ENCODE measurements at regions not wholly inside any gene's neighbourhood (a gene's known extent, or its start where the extent isn't known, plus 50 kb on each side); places are given as distances from the start of the nearest gene placed in this dataset.

DNA sequence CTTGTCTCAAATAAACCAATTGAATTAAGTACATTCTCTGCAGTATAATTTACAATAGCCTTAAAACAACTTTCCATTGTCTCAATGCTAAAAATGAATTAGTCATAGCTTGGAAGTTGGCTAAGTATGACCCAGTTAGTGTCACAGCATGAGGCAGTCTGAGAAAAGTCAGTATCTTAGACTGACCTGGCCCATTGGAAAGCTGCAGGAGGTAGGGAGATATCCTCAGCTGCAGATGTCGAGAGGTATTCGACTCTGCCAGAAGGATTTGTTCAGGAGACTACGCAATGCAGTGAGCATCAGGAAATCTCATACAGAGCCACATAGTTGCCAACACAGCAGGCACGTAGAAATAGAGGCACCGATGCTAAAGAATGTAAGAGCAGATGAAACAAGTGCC lies 350.9 kb upstream of the NRSN1 start:
- H2AFZ ChIP-seq (ENCODE audit: low read length) = no peak overlapping the region
- TF ChIP-seq ELF1 (CRISPR knock-in tag; IDR thresholded peaks at IDR 0.05) = no peak
- no peak overlapping the region for H3K9ac ChIP-seq (ENCODE audit: insufficient read depth, low read depth, low read length)
- 11% methylated on average over 5 of the region's 5 CpGs for WGBS (ENCODE audit: low lambda C conversion rate)
- no peaks in the 10 kb centered on the region for H3K36me3 ChIP-seq (replicated peaks in 1 of 2; ENCODE audit: control insufficient read depth in 1 of 2, insufficient read depth in 2 of 2, low read length in 2 of 2)
- H3K79me2 ChIP-seq (ENCODE audit: insufficient read depth, low read length) = no peaks in the 10 kb centered on the region
- H3K4me2 ChIP-seq (ENCODE audit: low read depth, low read length) = no peak overlapping the region
- no peak for ATAC-seq
- H3K9me3 ChIP-seq (ENCODE audit: low read length) = no peaks in the 10 kb centered on the region
- FAIRE-seq = no peak
- ChIA-PET POLR2A (no interaction called here), CTCF (ENCODE audit: low intra/inter-chr PET ratio, low total read pairs) (no interaction called here)
- in situ Hi-C loops (cut with HindIII; ENCODE audit: extremely low pct_ligation_motif_present, low pct_unique_long_range_greater_than_20kb) (no loop called here), intact Hi-C loops (cut with micrococcal nuclease; ENCODE audit: unreplicated experiment) (no loop called here)
- H3K27ac ChIP-seq (ENCODE audit: extremely low read length, insufficient read depth, low read length) = no peak overlapping the region
- no peaks in the 10 kb centered on the region for H3K27me3 ChIP-seq (ENCODE audit: control insufficient read depth in 1 of 2, insufficient read depth in 2 of 2, low read length in 2 of 2)
- no peaks in the 10 kb centered on the region for H3K4me1 ChIP-seq (ENCODE audit: insufficient read depth, low read length)
- H3K4me3 ChIP-seq (replicated peaks in 1 of 3; ENCODE audit: insufficient read depth in 1 of 3, low read depth in 2 of 3, low read length in 3 of 3) = no peak overlapping the region
- H4K20me1 ChIP-seq (ENCODE audit: insufficient read depth, low read length) = no peaks in the 10 kb centered on the region
- no TSS peak for BruUV-seq (replicated peaks)
- DNase-seq (ENCODE audit: low spot score) = no peak

GRCh38 chr6:23783901-23784300 lies 342.1 kb upstream of the NRSN1 start:
- no peaks in the 10 kb centered on the region for H3K79me2 ChIP-seq (ENCODE audit: insufficient read depth, low read length)
- ChIA-PET POLR2A (no interaction called here), CTCF (ENCODE audit: low intra/inter-chr PET ratio, low total read pairs) (no interaction called here)
- 3% methylated on average over 2 of the region's 2 CpGs for WGBS (ENCODE audit: low lambda C conversion rate)
- TF ChIP-seq E2F5 (CRISPR knock-in tag; conservative IDR thresholded peaks at IDR 0.05) = no peak
- peak; percentile 60 for TF ChIP-seq NFE2L2 (IDR thresholded peaks at IDR 0.05; ENCODE audit: low read length)
- no peak overlapping the region for H3K4me2 ChIP-seq (ENCODE audit: low read depth, low read length)
- H4K20me1 ChIP-seq (ENCODE audit: insufficient read depth, low read length) = no peaks in the 10 kb centered on the region
- no peak for DNase-seq (ENCODE audit: low spot score)
- no peak for ATAC-seq
- no peak for FAIRE-seq
- H3K4me3 ChIP-seq (replicated peaks in 1 of 3; ENCODE audit: insufficient read depth in 1 of 3, low read depth in 2 of 3, low read length in 3 of 3) = no peak overlapping the region
- in situ Hi-C loops (cut with HindIII; ENCODE audit: extremely low pct_ligation_motif_present, low pct_unique_long_range_greater_than_20kb) (no loop called here), intact Hi-C loops (cut with micrococcal nuclease; ENCODE audit: unreplicated experiment) (no loop called here)
- no peaks in the 10 kb centered on the region for H3K4me1 ChIP-seq (ENCODE audit: insufficient read depth, low read length)
- H3K9me3 ChIP-seq (ENCODE audit: low read length) = no peaks in the 10 kb centered on the region
- BruUV-seq (replicated peaks) = no TSS peak
- H3K9ac ChIP-seq (ENCODE audit: insufficient read depth, low read depth, low read length) = no peak overlapping the region
- no peaks in the 10 kb centered on the region for H3K27me3 ChIP-seq (ENCODE audit: control insufficient read depth in 1 of 2, insufficient read depth in 2 of 2, low read length in 2 of 2)
- H3K27ac ChIP-seq (ENCODE audit: extremely low read length, insufficient read depth, low read length) = no peak overlapping the region
- no peak overlapping the region for H2AFZ ChIP-seq (ENCODE audit: low read length)
- H3K36me3 ChIP-seq (replicated peaks in 1 of 2; ENCODE audit: control insufficient read depth in 1 of 2, insufficient read depth in 2 of 2, low read length in 2 of 2) = no peaks in the 10 kb centered on the region

All from HepG2 (cell line).